Endothelial cell (in vitro differentiated cells): ENCODE measurements at regions not wholly inside any gene's neighbourhood (a gene's known extent, or its start where the extent isn't known, plus 50 kb on each side); places are given as distances from the start of the nearest gene placed in this dataset.

ENCODE experiments used
- DNase-seq: peaks from one replicate; pipeline ENCODE4 v3.0.0; 2021; ENCODE audit warnings: low spot score
- H3K27ac Mint-ChIP-seq: one replicate; pipeline ENCODE4 v1.8.0; 2021; ENCODE audit warnings: mixed read lengths, inconsistent platforms; ENCODE audit not compliant: unreplicated experiment
- H3K27me3 Mint-ChIP-seq: one replicate; pipeline ENCODE4 v1.8.0; 2021; ENCODE audit warnings: mild to moderate bottlenecking, moderate library complexity, mixed read lengths, inconsistent platforms; ENCODE audit not compliant: unreplicated experiment
- H3K36me3 Mint-ChIP-seq: one replicate; pipeline ENCODE4 v1.8.0; 2021; ENCODE audit warnings: mild to moderate bottlenecking, low read depth, mixed read lengths, inconsistent platforms; ENCODE audit not compliant: unreplicated experiment
- H3K4me1 Mint-ChIP-seq: one replicate; pipeline ENCODE4 v1.8.0; 2021; ENCODE audit warnings: mild to moderate bottlenecking, mixed read lengths, inconsistent platforms; ENCODE audit not compliant: unreplicated experiment
- H3K4me3 Mint-ChIP-seq: one replicate; pipeline ENCODE4 v1.8.0; 2021; ENCODE audit warnings: mild to moderate bottlenecking, mixed read lengths, inconsistent platforms; ENCODE audit not compliant: unreplicated experiment
- H3K9me3 Mint-ChIP-seq: one replicate; pipeline ENCODE4 v1.8.0; 2021; ENCODE audit warnings: mixed read lengths, inconsistent platforms; ENCODE audit not compliant: unreplicated experiment
- TF ChIP-seq, protein P1 (sequence below): fragments of 200-600 bp; sonication (generic); IDR thresholded peaks from one replicate; pipeline ENCODE4 v1.5.0; 2021; ENCODE audit warnings: antibody characterized with exemption; ENCODE audit not compliant: unreplicated experiment

DNA sequence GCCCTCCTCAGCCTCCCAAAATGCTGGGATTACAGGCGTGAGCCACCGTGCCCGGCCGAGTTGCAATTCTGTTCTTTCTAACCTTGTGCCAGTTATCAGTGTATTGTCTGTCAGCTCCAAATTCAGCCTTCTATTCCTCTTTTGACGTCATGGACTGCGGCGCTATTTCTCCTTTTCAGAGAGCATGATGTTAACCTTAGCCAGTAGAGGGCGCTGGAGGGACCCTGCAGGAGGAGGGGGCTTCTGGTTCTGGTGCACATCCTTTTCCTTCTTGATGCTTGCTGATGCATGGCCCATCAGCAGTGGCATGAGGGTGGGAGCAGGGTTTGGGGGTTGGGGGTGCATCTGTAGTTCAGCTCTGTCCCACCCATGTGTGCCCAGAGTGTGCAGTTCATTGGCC lies 179.3 kb upstream of the RMST start:
- Mint-ChIP-seq H3K9me3 (no peaks in the 10 kb centered on the region), H3K27ac (no peak overlapping the region), H3K4me3 (no peak overlapping the region), H3K4me1 (peaks cover under 1% of the 10 kb centered on the region), H3K36me3 (no peaks in the 10 kb centered on the region), H3K27me3 (no peaks in the 10 kb centered on the region)
- TF ChIP-seq, protein P1, sequence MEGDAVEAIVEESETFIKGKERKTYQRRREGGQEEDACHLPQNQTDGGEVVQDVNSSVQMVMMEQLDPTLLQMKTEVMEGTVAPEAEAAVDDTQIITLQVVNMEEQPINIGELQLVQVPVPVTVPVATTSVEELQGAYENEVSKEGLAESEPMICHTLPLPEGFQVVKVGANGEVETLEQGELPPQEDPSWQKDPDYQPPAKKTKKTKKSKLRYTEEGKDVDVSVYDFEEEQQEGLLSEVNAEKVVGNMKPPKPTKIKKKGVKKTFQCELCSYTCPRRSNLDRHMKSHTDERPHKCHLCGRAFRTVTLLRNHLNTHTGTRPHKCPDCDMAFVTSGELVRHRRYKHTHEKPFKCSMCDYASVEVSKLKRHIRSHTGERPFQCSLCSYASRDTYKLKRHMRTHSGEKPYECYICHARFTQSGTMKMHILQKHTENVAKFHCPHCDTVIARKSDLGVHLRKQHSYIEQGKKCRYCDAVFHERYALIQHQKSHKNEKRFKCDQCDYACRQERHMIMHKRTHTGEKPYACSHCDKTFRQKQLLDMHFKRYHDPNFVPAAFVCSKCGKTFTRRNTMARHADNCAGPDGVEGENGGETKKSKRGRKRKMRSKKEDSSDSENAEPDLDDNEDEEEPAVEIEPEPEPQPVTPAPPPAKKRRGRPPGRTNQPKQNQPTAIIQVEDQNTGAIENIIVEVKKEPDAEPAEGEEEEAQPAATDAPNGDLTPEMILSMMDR: no peak
- DNase-seq: no peak

DNA sequence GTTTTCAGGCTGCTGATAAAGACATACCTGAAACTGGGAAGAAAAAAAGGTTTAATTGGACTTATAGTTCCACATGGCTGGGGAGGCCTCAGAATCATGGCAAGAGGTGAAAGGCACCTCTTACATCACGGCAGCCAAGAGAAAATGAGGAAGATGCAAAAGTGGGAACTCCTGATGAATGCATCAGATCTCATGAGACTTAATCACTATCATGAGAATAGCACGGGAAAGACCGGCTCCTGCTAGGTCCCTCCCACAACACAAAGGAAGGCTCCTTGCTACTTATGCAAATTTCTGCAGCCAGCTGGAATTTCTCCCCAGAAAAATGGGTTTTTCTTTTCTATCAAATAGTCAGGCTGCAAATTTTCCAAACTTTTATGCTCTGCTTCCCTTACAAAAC lies 174.1 kb upstream of the RMST start:
- no peak overlapping the region for H3K27ac Mint-ChIP-seq
- no peaks in the 10 kb centered on the region for H3K36me3 Mint-ChIP-seq
- H3K9me3 Mint-ChIP-seq: no peaks in the 10 kb centered on the region
- DNase-seq: no peak
- H3K27me3 Mint-ChIP-seq: no peaks in the 10 kb centered on the region
- TF ChIP-seq, protein P1: no peak
- no peaks in the 10 kb centered on the region for H3K4me1 Mint-ChIP-seq
- H3K4me3 Mint-ChIP-seq: no peak overlapping the region

DNA sequence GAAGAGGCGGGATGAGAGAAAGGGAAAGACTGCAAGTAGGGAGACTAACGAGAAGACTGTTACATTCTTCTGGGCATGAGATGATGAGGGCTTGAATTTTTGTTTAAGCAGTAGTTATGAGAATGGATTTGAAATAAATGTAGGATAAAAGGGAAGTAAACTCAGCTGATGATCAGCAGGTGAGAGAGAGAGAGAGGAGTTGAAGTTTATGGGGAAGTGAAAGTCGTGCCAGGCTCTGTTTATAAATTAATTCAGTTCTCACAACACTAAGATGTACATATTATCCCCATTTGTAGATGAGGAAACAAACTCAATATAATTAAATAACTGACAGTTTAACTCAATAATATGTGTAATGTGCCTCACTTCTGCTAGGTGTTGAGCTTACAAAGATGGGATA lies 170.0 kb upstream of the RMST start:
- Mint-ChIP-seq H3K27ac (no peak overlapping the region), H3K27me3 (no peaks in the 10 kb centered on the region), H3K4me3 (no peak overlapping the region), H3K9me3 (no peaks in the 10 kb centered on the region), H3K4me1 (no peaks in the 10 kb centered on the region), H3K36me3 (no peaks in the 10 kb centered on the region)
- TF ChIP-seq, protein P1: no peak
- DNase-seq: no peak

DNA sequence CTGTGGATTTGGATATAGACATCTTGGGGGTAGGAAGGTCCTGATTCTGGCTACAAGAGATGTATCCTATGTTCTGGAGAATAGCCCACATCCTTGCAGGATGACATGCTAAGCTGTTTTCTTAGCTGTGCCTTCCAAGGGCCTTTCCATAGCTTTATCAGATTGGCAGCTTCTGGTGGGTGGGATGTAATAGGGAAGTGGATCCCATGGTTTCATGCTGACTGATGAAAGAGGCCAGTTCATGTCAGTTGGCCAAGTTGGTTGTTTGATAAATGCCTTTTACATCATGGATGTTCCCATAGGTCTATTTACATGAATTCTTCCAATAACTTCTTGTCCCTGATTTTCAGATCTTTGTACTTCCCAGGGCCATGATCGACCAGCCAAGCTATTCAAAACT lies 169.1 kb upstream of the RMST start:
- Mint-ChIP-seq H3K4me1 (no peaks in the 10 kb centered on the region), H3K4me3 (no peak overlapping the region), H3K27me3 (no peaks in the 10 kb centered on the region), H3K9me3 (no peaks in the 10 kb centered on the region), H3K36me3 (no peaks in the 10 kb centered on the region), H3K27ac (no peak overlapping the region)
- TF ChIP-seq, protein P1: no peak
- no peak for DNase-seq

DNA sequence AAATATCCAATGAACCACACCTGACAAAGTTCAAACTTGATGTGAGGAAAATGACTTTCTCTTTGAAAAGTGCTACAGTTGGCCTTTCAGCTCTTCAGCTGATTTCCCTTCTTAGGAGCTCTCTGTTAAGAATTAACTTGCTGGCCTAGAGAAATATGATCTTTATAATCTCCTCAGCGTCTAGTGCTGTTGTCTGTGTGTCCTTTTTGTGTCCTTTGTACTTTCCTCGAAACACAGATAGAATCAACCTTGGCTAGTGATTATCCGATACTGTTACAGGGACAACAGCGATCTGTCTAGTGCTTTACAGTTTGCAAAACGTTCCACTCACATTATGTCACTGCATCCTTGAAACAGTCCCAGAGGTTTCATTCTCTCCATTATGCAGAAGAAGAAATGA lies 162.8 kb upstream of the RMST start:
- Mint-ChIP-seq H3K4me3 (no peak overlapping the region), H3K4me1 (peaks cover 5% of the 10 kb centered on the region), H3K27ac (no peak overlapping the region), H3K9me3 (no peaks in the 10 kb centered on the region), H3K36me3 (no peaks in the 10 kb centered on the region), H3K27me3 (peaks cover 4% of the 10 kb centered on the region)
- DNase-seq: no peak
- TF ChIP-seq, protein P1: no peak
